ENCODE measurements at regions not wholly inside any gene's neighbourhood (a gene's known extent, or its start where the extent isn't known, plus 50 kb on each side); places are given as distances from the start of the nearest gene placed in this dataset.
"Not testable (repeated sequence)": the region's sequence is repeated elsewhere in the genome, so short reads cannot be mapped to it uniquely, and the experiment has no call there.

DNA sequence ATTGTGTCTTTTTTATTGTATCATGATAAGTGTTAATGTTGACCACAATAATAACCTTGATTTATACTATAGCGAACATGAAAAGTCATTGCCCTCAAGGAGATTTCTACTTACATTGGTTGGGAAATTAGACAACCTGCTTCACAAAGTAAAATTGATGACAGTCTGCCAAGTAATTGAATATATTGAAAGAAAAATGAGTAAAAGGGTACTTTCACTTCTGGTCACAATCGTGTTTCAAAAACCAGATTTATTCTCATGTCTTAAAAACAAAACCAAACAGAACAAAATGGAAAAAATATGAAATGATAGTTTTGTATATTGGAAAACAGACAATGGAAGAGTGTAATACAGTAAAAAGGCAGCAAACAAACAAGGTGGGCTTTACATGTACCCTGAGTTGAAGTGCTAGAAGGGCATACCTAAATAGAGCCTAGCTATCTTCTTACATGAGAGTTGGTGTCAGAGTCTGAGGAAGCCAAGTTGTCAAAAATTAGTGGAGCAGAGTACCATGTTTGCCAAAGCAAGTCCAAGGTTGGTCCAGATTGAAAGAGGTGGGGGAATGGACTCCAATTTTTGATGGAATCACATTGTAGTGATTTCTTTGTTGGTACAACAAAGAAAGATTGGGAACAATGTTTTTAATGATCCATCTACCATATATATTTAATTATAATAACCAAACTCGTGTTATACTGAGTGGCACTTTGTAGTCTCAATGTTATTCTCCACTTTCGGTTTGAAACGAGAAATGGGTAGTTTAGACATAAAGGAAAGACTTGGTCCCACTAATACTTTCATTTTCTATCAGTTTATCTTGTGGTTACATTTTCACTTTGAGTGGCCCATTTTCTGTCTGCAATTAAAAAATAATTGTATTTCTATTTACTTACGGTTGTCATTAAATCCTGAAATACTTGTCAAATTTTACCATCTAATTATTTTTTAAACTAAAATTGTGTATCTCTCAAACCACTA, 775.6 kb downstream of the STIM2 start:
- no peak for DNase-seq (ENCODE audit: low spot score)

DNA sequence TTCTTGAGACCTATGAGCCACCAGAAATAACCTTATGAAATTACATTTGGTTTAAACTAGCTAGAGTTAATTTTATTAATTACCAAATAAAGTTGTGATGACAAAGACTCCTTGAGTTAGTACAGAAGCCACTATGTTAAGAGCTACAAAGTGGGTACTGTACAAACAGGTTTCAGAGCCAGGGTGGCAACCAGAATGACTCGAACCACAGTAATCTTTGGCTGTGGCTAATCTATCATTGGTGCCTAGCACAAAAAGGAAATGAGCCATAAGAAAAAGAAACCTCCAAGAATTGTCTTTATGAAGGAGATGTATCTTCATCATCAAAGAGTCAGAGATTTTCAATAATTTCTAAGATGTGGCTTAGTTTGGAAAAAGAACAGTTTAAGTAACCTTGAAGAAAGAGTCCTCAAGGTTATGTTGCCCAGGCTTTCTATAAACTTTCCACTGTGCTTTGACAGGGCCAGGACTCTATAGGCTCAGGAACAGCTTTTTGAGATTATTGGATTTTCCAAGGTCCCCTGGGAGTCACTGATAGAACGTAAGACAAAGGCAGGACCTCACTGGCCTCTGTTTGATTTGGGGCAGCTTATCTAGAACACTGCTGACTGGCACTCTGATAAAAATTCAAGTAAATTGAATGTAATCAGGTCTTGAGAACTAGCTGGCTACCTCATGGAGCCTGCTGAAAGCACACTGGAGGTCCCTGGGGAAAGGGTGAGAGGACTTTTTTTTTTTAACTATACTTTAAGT, 777.7 kb downstream of the STIM2 start:
- no peak for DNase-seq (ENCODE audit: low spot score)

DNA sequence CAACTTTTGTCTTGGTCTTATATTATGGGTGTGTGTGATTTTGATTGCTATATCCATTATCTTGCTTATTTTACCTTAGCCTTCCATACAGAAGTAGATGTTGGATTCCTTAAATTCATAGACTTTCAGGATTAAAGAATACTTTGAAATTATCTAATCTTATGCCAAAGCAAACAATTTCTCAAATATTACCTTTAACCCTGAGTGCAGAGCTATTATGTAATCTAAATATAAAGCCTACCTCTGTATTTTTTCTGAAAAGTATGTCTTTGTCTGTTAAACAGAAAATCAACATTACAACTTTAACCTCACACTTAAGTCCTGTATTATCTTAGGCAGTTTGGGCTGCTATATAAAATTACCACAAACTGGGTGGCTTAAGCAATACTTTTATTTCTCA, 782.5 kb downstream of the STIM2 start:
- DNase-seq (ENCODE audit: low spot score): no peak

DNA sequence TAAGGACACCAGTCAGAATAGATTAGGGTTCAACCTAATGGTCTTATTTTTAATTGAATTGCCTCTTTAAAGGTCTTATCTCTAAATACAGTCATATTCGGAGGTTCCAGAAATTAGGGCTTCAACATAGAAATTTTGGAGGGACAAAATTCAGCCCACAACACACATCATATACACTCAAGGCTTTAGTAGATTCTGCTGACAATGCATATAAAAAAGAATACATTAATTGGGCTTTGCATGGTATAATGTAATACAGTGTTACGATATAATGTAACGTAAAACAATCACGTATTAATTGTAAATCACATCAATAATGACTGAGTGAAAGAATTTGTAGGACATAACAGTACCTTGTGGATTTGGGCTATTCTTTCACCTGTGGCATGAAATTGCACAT, 787.8 kb downstream of the STIM2 start:
- no peak for DNase-seq (ENCODE audit: low spot score)

DNA sequence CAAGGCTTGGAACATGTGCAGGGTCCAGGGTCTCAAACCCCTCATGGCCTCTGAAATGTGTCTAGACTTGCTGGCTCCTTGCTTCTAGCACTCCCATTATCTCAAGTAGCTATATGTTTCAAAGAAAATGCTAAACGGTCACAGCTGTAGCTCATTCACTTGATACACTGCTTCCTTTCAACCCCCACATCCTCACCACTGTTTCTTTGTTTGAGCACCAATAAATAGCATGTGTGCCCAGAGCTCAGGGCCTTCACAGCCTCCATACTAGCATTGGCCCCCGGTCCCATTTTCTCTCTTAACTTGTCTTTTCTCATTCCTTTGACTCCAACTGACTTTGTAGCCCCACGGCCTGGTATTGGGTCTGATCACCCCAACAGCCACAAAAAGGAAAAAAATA, 801.8 kb downstream of the STIM2 start:
- no peak for DNase-seq (ENCODE audit: low spot score)

DNA sequence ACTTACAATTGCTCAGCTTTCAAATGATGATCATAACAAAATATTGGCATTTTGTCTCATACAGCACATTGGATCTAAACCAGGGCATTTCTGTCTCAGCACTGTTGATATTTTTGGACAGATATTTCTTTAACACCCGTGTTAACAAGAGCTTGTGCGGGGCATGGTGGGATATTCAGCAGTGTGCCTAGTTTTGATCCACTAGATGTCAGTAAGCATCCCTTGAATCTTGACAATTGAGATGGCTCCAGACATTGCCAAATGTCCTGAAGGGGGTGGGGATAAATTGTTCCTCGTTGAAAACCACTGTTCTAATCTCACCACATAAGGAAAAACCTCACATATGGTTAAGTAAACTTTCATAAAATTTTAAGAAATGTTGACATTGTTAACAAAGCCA, 806.3 kb downstream of the STIM2 start:
- no peak for DNase-seq (ENCODE audit: low spot score)

DNA sequence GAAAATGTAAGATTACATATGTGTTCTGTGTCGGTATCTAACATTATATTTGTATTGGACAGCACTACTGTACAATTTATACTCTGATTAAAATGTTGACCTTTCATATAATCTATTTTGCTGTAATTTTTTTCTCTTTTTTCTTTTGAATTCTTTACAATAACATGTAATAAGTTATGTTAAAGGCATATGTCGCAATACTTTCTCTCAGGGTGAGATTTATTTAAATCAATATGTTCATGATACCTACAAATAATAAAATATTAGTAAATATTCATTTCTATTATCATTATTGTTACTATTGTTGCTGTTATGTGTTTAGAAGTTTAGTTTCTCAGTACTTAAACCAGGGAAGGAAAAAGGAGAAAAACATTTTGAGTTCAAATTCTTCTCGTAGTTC, 807.4 kb downstream of the STIM2 start:
- no peak for DNase-seq (ENCODE audit: low spot score)

DNA sequence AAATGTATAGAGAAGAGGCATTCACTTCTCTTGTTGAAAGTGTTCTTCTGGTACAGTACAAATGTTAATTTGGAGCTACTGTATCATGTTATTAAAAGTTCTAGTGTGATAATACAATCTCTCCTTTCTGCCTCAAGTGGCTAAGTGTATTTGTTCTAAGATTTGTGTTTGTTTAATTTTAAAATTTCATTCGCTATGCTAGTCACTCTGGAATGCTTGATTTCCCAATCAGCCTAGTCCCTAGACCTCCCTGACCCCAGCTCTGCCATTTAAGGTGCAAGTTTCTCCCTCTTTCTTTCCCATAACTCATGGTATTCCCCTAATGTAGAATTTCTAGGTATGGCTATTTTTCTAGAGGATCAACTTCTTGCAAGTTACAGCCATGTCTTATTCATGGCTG, 817.4 kb downstream of the STIM2 start:
- DNase-seq (ENCODE audit: low spot score): no peak

DNA sequence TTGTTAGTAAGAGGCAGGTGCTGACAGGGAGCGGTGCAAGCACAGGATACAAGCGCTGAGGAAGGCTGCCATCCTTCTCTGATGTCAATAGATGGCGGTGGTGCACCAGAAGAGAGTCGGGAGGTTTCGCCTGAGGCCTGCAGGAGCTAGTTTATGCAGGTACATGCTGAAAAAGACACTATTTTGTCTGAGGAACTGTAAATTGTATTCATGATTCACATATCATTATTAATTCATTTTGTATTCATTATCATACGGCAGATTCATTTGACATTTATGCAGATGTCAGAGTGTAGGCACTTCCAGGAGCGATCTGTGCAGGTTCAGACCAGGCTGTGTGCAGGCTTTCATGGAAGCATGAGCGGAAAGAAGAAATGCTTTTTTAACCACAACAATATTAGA, 824.0 kb downstream of the STIM2 start:
- peak; percentile 71 for DNase-seq (ENCODE audit: low spot score)

DNA sequence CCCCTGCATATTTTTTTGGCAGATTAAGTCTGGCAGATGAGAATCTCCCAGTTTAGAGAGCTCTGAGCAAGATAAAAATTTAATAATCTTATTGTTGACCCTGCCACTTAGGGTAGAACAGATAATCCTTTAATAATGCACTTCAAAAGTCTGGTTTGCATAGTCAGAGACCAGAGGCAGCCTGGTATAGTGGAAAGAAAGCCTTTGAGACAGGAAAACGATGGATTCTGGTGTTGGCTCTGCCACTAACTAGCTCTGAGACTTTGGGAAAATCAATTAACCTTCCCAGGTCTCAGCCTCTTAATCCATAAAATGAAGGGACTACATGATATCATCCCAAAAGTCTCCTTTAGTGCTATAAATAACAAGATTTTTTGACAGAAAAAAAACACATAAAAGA, 824.5 kb downstream of the STIM2 start:
- no peak for DNase-seq (ENCODE audit: low spot score)

DNA sequence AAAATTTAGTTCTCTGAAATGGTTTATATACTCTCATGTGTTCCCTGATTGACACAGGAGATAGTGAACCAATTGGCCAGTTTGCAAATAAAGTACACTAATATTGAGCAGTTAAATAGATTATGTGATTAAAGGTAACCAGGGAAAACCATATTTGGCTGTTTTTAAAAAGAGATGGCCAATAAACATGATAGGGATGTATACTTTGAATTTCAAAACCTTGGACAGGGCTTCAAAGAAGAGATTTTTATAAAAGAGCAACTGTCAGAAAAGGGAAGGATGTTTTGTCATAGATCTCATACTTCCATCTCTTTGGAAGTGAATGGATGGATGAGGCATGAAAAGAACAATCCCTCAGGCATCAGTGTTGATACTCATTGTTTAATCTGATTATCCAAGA, 825.3 kb downstream of the STIM2 start:
- DNase-seq (ENCODE audit: low spot score): no peak

DNA sequence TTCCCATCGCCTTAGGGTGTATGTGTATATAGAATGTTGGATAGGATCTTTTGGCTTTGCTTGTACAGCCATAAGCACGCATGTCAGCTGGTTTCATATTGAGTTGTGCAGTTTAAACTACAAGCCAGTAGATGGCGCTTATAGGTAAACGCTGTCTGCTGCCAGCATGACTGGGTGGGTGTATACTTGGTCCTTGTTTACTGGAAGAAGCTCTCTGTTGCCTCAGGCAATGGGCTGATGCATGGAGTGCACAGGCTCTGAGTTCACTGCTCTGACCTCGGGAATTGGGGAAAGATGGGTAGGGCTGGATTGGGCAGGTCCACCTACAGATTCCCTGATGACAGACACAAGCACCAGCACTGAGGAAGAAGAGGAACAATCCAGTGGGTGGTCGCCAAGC, 831.5 kb downstream of the STIM2 start:
- no peak for DNase-seq (ENCODE audit: low spot score)

DNA sequence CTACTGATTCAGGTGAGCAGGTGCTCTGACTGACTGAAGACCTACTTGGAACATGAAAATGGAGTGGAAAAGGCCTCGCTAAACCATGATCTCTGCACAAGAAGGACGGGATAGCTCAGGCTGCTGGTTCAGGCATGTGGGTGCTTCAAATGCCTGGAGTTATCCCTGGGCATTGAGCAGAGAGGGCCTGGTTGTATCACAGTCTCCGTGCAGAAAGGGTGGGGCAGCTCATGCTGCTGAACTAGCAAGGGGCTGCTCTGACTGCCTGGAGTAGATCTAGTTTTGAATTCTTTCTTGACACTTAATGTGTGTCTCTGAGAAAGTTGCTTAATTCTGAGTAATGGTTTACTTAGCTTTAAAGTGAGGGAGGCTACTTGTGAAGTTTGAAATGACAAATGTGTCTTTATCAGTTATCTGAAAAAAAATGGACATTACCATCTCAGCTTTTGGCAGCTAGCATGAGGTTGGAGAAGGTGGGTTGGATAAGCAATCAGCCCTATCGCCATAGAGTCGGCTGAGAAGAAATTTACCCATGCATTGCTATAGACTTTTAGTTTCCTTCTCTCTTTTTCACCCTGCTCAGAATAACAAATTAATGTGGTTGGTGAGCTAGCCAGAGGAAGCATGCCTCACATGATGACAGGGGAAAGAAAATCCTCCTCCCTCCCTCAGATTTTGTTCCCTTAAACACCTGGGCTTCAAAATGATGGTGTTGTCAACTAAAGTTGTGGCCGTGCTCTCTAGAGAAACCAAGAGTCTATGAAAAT, 832.4 kb downstream of the STIM2 start:
- DNase-seq (ENCODE audit: low spot score): no peak

DNA sequence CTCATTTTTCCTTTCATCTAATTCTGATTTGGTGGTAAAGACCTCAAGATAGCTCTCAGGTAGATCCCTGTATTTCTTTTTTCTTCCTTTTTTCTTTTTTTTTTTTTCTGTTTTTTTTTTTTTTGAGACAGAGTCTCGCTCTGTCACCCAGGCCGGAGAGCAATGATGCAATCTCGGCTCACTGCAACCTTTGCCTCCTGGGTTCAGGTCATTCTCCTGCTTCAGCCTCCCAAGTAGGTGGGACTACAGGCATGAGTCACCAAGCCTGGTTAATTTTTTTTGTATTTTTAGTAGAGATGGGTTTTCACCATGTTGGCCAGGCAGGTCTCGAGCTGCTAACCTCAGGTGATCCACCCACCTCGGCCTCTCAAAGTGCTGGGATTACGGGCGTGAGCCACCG, 835.6 kb downstream of the STIM2 start:
- DNase-seq (ENCODE audit: low spot score): not testable (repeated sequence)

DNA sequence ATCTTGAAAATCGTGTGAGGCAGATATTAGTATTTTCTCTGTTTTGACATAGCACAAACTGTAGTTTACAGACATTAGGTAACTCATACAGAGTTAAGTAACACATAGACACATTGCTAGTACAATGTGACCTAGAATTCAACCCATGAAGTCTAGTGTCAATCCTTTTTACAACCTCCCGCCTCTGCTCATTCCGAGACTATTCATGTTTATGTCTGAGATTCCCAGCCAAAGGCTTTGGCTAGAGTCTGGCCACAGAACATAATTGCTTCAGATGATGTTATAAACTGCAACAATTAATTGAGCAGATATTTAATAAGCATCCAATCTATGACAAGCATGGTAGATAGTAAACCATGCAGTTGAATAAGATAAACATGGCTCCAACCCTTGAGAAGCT, 841.0 kb downstream of the STIM2 start:
- DNase-seq (ENCODE audit: low spot score): no peak

DNA sequence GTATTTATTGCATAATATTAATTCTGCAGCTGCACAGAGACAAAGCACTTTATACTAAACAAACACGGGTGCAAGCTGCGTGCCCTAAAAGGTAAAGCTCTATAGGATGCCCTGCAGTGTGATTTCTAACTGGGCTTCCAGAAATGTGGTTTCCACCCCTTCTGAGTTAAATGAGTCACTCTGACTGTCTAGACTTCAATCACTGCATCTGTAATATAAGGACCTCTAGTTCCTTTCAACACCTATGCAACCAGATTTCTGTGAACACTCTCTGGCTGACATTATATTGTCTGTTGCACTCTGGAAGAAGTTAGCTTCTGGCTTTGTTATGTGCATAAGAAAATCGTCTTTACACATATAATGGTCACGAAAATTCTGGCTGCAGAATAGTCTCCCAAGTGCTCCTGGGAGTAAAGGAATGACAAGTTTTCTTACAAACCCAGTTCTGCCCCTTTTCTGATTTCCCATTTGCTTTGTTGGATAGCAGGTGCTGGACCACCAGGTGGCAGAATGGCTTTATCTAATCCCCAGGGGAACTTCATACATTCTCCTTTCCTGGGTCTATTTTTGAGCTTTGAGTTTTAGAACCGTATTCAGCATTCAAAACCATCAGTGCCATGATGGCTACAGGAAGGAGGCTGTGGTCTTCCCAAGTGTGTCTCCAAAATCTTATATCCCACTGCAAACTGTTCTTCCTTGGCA, 842.2 kb downstream of the STIM2 start:
- DNase-seq (ENCODE audit: low spot score): no peak

DNA sequence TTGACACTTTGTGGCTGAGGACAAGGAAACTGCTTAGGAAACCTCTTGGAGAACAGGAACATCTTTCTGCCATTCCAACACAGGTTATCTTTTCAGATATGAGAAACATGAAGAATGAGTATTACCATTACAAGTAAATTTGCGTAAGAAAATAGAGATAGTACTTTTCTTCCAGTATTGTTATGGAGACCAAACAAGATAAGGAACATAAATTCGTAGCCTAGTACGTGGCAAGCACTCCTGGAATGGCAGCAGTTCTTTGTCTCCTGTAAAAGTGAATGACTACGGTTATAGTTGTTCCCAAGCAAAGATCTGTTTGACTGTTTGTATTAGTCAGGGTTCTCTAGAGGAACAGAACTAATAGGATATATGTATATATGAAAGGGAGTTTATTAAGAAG, 843.1 kb downstream of the STIM2 start:
- no peak for DNase-seq (ENCODE audit: low spot score)

DNA sequence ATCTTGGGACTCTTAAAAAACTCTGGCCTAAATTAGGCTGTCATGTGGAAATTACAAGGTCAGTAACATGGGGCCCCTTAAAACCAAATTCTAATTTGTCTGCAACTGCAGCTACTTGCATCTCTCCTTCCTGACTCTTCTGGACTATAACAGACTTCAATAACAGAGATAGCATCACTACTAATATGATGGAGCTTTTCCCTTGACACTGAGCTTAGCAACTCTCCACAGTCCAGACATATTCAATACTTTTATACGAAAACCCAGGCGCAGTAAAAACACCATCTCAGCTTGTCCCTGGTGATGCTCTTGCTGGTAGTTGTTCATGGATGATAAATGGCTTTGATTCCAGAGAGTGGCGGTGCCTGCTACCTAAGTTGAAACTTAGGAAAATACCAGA, 850.4 kb downstream of the STIM2 start:
- DNase-seq (ENCODE audit: low spot score): no peak

DNA sequence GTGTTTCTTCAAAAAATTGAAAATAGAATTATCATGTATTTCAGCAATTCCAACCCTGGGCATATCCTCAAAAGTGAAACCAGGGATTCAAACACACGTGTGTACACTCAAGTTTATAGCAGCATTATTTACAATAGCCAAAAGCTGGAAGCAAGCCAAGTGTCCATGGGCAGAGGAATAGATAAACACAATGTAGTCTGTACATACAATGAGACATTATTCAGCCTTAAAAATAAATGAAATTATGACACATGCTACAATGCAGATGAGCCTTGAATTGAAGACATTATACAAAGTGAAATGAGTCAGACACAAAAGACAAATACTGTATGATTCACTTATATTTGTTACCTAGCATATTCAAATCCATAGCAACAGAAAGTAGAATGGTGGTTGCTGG, 853.4 kb downstream of the STIM2 start:
- no peak for DNase-seq (ENCODE audit: low spot score)

DNA sequence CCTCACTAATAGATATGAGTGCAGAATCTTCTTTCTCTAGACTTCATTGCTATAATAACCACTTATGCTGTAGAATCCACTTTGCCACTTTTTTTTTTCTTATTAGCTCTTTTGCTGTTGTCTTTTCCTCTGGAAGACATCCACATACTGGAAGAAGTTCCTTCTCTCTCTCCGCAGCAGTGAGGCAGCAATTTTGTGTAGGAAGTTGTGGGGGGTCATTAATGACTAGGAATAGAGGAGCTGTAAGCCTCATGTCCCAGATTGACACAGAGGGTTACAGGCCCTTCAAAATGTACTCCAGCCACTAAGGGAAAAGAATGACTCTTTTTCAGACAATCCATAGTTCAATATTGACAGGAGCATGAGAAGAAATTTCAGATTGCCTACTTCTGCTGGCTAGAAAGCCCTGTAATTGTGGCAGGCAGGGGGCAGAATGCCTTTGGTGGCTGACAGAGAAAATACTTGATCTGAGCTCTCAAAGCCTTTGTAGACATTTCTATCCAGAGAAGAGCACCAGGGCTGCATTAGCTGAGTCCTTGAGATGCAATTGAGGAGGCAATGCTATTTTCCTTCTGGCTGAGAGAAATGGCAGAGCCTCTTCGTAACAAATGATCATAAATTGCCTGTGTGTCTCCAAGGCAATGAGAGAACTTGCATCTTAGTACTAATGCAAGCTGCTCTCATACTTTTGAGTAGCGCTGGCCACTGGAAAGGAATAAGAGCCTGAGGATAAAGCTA, 856.2 kb downstream of the STIM2 start:
- no peak for DNase-seq (ENCODE audit: low spot score)

DNA sequence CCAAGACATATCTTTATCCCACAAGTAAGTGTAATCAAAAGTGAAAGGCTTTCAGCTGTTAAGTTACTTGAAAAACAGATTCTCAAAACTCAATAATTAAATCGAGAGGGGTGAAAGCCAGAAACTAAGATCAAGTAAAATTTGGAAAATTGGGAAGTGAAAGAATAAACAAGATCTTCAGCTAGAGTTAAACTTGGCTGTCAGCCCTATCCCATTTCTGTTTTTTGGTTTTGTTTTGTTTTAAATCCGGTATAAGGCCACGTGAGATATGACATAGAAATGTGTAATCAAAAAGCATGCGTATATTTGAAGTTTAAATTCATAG, 856.8 kb downstream of the STIM2 start:
- DNase-seq (ENCODE audit: low spot score): no peak
